PC-9 (cell line): ENCODE measurements at regions not wholly inside any gene's neighbourhood (a gene's known extent, or its start where the extent isn't known, plus 50 kb on each side); places are given as distances from the start of the nearest gene placed in this dataset.

Source experiments
- CTCF ChIP-seq: fragments of 200-600 bp; sonication (generic); conservative IDR thresholded peaks from 2 replicates; pipeline ENCODE4 v1.6.1; 2017; ENCODE audit warnings: mixed run types, antibody characterized with exemption, mild to moderate bottlenecking, moderate library complexity
- EZH2 ChIP-seq: fragments of 200-600 bp; sonication (generic); IDR thresholded peaks from 2 replicates; pipeline ENCODE4 v1.8.0; 2017; ENCODE audit warnings: antibody characterized with exemption, low read depth

DNA sequence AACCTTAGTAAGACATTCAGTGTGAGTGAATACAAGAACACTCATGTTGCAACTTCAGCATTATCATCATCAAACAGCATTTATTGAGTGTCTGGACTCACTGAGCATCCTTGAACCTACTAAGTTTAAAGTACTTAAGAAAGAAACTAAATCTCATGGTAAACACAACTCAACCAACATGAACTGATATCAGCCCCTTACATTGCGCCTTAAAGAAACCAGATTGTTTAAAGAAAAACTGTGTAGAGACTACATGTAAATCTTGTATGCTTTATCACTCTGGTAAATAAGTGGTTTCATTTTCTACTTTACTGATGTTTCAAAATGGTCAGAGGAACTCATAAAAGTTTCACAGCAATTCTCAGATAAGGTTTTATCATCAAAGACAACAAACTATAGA is 157.5 kb upstream of the FERD3L start:
- no peak for TF ChIP-seq CTCF
- TF ChIP-seq EZH2: no peak
